Uterus (tissue), 3 donors: ENCODE measurements at regions not wholly inside any gene's neighbourhood (a gene's known extent, or its start where the extent isn't known, plus 50 kb on each side); places are given as distances from the start of the nearest gene placed in this dataset.
"Not testable (repeated sequence)": the region's sequence is repeated elsewhere in the genome, so short reads cannot be mapped to it uniquely, and the experiment has no call there.

Source experiments
- DNase-seq, 2 donors: peaks; one replicate each; pipeline ENCODE4 v3.0.0-alpha.2; 2019 to 2020
- H3K27ac ChIP-seq, 2 donors: fragments of 200-600 bp; sonication (generic); 1 replicate in 1 of 2; 2 replicates in 1 of 2; pipeline ENCODE4 v1.5.1; 2016 to 2018
- H3K27me3 ChIP-seq, 2 donors: fragments of 200-600 bp; sonication (generic); one replicate each; pipeline ENCODE4 v1.5.1; 2018 to 2019; ENCODE audit warnings: control low read depth in 1 of 2
- H3K36me3 ChIP-seq, 2 donors: fragments of 200-600 bp; sonication (generic); one replicate each; pipeline ENCODE4 v1.5.1; 2019; ENCODE audit warnings: control low read depth in 1 of 2
- H3K4me1 ChIP-seq, 2 donors: fragments of 200-600 bp; sonication (generic); one replicate each; pipeline ENCODE4 v1.5.1; 2018 to 2019; ENCODE audit warnings: control low read depth in 1 of 2
- H3K4me3 ChIP-seq, 2 donors: fragments of 200-600 bp; sonication (generic); 1 replicate in 1 of 2; 2 replicates in 1 of 2; pipeline ENCODE4 v1.5.1; 2018 to 2019; ENCODE audit warnings: mild to moderate bottlenecking in 1 of 2
- H3K9me3 ChIP-seq, 2 donors: fragments of 200-600 bp; sonication (generic); one replicate each; pipeline ENCODE4 v1.5.1; 2019; ENCODE audit warnings: control low read depth in 1 of 2
- POLR2A ChIP-seq, 2 donors: fragments of 450-650 bp; IDR thresholded peaks; one replicate each; pipeline ENCODE4 v1.6.1; 2016; ENCODE audit warnings: antibody characterized with exemption in 2 of 2, mild to moderate bottlenecking in 1 of 2, moderate library complexity in 1 of 2
- intact Hi-C: fragments of 100-400 bp; cut with DNase I; formaldehyde crosslinking; loops from one replicate; pipeline ENCODE4 v1.15.1; 2023; ENCODE audit warnings: low total_unique reads
- TF ChIP-seq, protein P1 (sequence below), 4 experiments: fragments of 200-600 bp in 2 of 4; fragments of 450-650 bp in 2 of 4; sonication (generic) in 2 of 4; IDR thresholded peaks; one replicate each; pipeline ENCODE4 v1.5.1; 2016 to 2019; ENCODE audit warnings: antibody characterized with exemption in 4 of 4, mild to moderate bottlenecking in 2 of 4, moderate library complexity in 1 of 4
- donor health status: DM: yes; HTN: yes; CAD: no.

DNA sequence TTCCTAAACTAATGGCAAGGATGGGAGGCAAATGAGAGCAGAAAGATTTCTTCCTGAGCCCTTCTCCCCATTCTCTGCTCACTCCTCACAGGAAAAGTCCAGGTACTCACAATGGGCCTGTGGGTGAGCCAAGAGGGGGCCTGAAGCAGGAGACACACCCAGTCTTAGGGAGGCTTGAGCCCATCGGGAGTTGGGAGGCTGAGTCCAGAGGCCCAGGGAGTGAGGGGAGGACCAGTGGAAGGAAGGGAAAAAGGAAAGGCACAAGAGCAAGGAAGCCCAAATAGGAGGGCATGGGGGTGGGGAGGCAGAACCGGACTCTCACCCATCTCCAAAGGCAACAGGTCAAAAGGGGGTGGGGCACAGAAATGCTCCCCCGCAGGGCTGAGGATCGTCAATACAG is 68.1 kb upstream of the CNEP1R1 start:
- H3K9me3 ChIP-seq: no peaks in the 10 kb centered on the region
- no peak overlapping the region for H3K4me3 ChIP-seq
- H3K27ac ChIP-seq: no peak overlapping the region
- no peaks in the 10 kb centered on the region for H3K36me3 ChIP-seq
- DNase-seq: no peak
- H3K4me1 ChIP-seq: no peaks in the 10 kb centered on the region
- TF ChIP-seq, protein P1, sequence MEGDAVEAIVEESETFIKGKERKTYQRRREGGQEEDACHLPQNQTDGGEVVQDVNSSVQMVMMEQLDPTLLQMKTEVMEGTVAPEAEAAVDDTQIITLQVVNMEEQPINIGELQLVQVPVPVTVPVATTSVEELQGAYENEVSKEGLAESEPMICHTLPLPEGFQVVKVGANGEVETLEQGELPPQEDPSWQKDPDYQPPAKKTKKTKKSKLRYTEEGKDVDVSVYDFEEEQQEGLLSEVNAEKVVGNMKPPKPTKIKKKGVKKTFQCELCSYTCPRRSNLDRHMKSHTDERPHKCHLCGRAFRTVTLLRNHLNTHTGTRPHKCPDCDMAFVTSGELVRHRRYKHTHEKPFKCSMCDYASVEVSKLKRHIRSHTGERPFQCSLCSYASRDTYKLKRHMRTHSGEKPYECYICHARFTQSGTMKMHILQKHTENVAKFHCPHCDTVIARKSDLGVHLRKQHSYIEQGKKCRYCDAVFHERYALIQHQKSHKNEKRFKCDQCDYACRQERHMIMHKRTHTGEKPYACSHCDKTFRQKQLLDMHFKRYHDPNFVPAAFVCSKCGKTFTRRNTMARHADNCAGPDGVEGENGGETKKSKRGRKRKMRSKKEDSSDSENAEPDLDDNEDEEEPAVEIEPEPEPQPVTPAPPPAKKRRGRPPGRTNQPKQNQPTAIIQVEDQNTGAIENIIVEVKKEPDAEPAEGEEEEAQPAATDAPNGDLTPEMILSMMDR (IDR thresholded peaks at IDR 0.05): no peak
- TF ChIP-seq POLR2A (IDR thresholded peaks at IDR 0.05): no peak
- H3K27me3 ChIP-seq: no peaks in the 10 kb centered on the region
- intact Hi-C loops: no loop called here

DNA sequence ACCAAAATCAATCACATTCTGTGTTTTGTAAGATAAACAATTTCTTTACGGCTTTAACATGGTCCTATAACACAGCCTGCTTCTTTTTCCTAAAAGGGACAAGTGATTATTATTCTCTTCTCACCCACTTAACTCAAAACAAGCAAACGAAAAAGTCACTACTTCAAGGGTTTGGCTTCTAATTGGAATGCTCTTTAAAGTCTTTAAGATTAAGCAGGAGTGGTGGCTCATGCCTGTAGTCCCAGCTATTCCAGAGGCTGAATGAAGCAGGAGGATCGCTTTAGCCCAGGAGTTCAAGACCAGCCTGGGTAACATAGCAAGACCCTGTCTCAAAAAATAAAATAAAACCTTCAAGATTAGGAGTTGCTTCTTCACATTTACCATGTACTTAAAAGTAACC is 66.6 kb upstream of the CNEP1R1 start:
- H3K4me1 ChIP-seq: no peaks in the 10 kb centered on the region
- TF ChIP-seq POLR2A (IDR thresholded peaks at IDR 0.05): no peak
- TF ChIP-seq, protein P1 (IDR thresholded peaks at IDR 0.05): no peak
- no peak overlapping the region for H3K4me3 ChIP-seq
- H3K9me3 ChIP-seq: no peaks in the 10 kb centered on the region
- intact Hi-C loops: no loop called here
- H3K36me3 ChIP-seq: no peaks in the 10 kb centered on the region
- DNase-seq: no peak
- no peak overlapping the region for H3K27ac ChIP-seq
- H3K27me3 ChIP-seq: no peaks in the 10 kb centered on the region

DNA sequence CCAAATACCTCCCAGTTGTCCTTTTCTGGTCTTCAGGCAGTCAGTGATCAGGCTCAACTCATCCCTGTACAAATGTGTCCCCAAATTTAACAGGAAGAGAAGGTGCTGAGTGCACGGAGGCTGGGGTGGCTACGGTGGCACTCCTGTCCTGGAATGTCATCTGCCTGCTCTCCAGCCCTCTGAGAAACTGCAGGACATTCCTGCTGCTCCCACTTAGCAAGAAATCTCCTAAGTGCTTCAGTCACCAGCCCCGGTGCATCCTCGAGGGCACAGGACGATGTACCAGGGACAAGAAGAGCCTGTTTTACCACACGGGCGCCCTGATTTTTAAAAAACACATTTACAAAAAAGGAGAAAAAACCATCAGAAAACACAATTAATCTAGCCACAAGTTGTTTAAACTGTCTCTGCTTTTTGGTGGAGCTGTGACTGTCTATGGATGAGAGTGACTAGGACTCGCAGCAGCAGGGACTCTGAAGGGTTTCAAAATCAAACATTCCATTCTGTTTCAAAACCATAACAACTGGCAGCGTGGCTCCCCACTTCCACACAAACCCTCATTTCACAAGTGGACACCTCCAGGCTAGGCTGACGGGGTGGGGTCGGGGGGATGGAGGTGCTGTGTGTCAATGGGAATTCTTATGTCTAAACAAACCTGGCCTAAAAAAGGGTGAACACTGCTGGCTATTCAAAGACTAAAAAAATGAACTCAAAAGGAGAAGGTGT is 65.3 kb upstream of the CNEP1R1 start:
- Histone ChIP-seq H3K4me3 (no peak overlapping the region), H3K27me3 (no peaks in the 10 kb centered on the region), H3K4me1 (no peaks in the 10 kb centered on the region), H3K9me3 (no peaks in the 10 kb centered on the region), H3K36me3 (no peaks in the 10 kb centered on the region), H3K27ac (no peak overlapping the region)
- no peak for DNase-seq
- TF ChIP-seq, protein P1 (IDR thresholded peaks at IDR 0.05): no peak
- TF ChIP-seq POLR2A (IDR thresholded peaks at IDR 0.05): no peak
- intact Hi-C loops: no loop called here

DNA sequence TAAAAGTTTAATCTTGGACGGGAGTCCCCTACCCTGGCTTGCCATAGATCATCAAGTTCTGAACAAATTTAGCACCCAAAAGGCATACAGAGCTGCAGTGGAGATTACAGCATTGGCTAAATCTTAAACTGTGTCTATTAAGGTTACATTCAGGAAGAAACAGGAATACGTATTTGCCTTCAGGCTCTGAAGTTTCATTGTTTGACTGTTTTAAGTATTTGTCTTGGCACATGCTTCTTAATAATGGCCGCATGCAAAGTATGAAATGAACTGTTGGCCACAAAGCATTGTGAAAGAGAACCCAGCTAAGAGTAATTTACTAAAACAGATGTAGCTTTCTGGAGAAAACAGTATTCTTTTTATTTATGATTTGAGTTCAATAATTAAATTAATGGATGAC is 63.9 kb upstream of the CNEP1R1 start:
- Histone ChIP-seq H3K4me3 (no peak overlapping the region), H3K36me3 (no peaks in the 10 kb centered on the region), H3K27ac (no peak overlapping the region), H3K27me3 (no peaks in the 10 kb centered on the region), H3K9me3 (no peaks in the 10 kb centered on the region), H3K4me1 (no peaks in the 10 kb centered on the region)
- no peak for TF ChIP-seq POLR2A (IDR thresholded peaks at IDR 0.05)
- TF ChIP-seq, protein P1 (IDR thresholded peaks at IDR 0.05): no peak
- no peak for DNase-seq
- intact Hi-C loops: no loop called here

DNA sequence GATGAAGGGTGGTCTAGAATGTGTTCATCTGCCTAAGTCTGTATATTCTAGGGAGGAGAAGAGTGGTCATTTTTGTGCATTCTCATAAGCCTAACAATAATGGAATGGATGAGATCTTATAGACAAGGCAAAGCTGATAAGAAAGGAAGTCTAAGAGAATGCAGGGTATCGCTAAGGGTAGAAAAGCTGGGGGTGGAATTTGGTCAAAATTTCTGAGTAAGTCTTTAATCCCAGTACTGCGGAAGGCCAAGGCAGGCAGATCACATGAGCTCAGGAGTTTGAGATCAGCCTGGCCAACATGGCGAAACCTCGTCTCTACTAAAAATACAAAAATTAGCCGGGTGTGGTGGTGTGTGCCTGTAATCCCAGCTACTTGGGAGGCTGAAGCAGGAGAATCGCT is 62.5 kb upstream of the CNEP1R1 start:
- DNase-seq, H3K4me3 ChIP-seq, intact Hi-C loops, H3K27ac ChIP-seq, H3K27me3 ChIP-seq, H3K9me3 ChIP-seq, H3K36me3 ChIP-seq, H3K4me1 ChIP-seq: not testable (repeated sequence)

DNA sequence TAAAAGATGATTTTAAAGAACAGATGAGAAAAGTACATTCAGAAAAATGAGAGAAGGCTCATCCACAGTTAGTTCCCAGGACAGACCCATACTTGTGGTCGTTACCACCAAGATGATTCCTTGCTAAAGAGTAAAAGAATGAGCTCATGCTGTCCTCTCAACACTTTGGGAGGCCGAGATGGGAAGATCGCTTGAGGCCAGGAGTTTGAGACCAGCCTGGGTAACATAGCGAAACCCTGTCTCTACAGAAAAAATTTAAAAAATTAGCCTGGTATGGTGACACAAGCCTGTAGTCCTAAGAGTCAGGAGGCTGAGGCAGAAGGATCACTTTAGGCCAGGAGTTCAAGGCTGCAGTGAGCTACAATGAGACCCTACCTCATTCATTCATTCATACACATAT is 60.7 kb upstream of the CNEP1R1 start:
- Histone ChIP-seq H3K9me3 (no peaks in the 10 kb centered on the region), H3K27me3 (no peaks in the 10 kb centered on the region), H3K4me1 (no peaks in the 10 kb centered on the region), H3K27ac (no peak overlapping the region), H3K36me3 (no peaks in the 10 kb centered on the region), H3K4me3 (no peak overlapping the region)
- TF ChIP-seq, protein P1 (IDR thresholded peaks at IDR 0.05): no peak
- no peak for TF ChIP-seq POLR2A (IDR thresholded peaks at IDR 0.05)
- no peak for DNase-seq
- intact Hi-C loops: no loop called here
